ENCODE measurements at regions not wholly inside any gene's neighbourhood (a gene's known extent, or its start where the extent isn't known, plus 50 kb on each side); places are given as distances from the start of the nearest gene placed in this dataset.

DNA sequence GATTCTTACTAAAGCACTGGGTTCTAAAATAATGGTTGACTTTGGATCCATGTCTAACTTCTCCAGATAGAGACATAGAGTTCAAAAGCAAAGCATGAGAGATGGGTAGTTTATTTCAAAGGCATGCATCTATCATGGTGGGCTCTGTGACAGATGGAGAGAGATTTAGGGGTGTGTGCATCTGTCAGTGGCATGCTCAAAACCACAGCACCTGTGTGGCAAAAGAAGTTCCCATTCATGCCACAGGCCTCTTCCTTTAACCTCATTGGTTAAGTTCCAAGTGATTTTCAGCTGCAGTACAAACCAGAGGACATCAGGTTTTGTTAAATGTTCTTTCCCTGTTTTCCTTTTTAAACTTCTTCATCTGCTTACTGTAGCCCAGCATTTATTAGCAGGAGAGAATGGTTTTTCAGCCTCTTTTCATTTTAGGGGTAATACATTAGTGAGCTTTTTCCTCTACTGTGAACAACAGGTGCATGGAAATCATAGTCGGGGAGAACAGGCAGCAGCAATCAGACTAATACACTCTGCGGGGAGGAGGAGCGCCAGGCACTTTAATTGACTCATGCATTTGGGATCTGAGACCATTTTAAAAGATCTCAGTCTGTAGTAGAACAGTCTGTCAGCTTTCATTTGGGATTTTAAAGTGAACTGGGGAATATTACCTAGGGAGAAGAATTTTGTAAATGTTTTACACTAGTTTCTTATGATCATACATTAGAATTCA, 52.4 kb upstream of the UPP2 start:
- DNase-seq, result no peak

DNA sequence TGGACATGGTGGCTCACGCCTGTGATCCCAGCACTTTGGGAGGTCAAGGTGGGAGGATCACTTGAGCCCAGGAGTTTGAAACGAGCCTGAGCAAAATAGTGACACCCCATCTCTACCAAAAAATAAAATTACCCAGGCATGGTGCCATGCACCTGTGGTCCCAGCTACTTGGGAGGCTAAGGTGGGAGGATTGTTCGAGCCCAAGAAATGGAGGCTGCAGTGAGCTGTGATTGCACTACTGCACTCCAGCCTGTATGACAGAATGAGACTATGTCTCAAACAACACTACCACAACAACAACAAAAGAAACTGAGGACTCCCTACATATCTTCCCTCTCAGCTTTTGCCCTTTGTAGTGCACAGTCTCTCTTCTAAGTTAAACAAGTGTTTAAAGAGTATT, 53.3 kb upstream of the UPP2 start:
- no peak for DNase-seq

DNA sequence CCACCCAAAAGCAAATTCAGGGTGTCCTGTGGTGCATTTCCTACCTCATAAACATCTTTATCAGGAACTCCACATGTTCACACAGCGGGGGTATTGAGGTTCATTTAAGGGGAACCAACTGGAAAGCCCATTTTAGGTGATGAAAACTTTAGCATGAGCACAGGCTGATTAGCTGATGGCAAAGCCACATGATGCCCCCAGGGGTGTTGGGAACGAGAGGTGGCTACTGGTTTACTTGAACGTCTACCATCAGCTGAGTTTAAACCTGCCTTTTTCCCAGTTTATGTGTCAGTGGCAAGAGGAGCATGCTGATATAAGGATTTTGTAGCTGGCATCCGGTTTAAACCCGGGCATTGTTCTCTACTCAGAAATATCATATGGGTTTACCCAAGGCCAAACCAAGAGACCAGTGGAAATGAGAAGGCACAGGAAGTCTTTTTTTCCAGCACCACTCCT, 54.5 kb upstream of the UPP2 start:
- DNase-seq, result peak; percentile 29

DNA sequence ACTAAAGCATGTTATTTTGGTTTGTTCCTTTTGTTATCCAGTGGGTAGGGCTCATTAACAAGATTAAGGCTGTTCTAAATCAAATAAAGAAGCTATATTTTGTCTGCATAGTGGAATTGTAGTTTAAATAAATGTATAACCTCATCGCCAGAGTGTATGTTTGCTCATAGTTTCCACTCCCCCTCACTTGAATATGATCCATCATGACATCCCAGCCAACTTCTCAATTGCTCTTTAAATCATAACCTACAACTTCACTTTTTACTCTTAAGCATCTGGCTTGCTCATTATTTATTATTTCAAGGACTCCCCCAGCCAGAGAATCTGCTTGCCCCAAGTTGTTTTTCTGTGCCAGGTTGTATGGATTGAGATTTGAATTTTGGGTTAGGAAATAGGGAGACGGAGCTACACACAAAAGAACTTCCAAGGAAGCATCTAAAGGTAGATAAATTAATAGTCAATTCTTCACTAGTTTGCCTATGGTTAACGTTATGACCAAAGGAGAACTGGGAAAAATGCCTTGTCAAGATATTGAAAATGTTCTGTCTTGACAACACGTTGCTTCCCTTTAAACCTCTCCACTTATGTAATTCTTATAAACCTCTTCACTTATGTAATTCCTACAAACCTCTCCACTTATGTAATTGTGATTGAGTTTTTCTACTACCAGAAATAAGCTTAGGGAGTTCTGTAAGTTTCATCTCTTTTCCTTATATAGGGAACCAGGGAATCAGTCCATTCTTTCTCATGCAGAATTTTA, 55.4 kb upstream of the UPP2 start:
- no peak for DNase-seq

DNA sequence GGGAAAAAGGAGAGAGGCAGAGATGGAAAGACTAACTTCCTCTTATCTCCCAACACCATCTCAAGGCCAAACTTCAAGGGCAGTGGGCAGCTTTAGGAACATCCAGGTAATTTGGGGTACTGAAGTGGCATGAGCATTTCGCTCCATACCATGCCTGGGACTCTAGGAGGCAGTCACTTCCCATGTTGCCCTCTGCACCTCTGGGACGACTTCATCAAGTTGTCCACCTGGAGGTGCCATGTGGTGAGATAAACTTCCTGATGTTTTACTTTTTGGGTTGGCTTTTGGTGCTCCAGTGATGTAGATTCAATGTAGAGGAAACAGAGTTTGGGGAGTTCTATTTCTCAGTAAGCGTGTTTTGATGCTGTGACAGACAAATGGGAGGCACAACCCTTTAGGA, 56.3 kb upstream of the UPP2 start:
- DNase-seq, result no peak

DNA sequence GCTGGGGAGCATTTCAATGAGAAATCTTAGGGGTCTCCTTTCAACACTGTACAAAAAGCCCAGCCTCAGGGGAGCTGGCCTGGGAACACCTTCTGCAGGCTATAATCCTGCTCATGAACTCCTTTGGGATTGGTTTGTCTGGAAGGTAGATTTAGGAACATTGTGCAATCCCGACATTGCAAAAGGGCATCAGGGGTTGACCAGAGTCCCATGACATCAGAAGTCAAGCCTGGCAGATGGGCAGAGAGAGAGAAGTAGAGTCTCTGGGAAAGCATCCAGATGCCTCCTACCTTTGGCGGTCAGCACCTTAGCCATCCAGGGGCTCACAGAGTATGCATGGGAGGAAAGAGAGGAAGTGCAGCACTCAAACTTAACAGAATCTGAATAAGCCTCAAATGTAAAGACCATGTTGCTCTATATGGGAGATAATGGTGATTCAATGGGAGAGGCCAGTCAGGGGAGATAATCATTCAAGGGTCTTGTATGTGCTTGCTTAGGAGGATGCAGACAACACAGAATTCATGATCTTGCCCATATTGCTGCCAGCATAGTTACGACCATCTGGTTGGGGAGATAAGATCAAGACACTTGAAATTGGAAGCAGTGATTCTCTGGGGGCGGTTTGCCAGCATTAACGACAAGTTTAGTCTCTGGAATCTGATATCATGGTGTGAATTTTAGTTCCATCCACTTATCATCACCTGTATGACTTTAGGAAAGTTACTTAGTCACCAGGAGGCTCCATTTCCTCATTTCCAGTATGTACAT, 58.3 kb upstream of the UPP2 start:
- no peak for DNase-seq

DNA sequence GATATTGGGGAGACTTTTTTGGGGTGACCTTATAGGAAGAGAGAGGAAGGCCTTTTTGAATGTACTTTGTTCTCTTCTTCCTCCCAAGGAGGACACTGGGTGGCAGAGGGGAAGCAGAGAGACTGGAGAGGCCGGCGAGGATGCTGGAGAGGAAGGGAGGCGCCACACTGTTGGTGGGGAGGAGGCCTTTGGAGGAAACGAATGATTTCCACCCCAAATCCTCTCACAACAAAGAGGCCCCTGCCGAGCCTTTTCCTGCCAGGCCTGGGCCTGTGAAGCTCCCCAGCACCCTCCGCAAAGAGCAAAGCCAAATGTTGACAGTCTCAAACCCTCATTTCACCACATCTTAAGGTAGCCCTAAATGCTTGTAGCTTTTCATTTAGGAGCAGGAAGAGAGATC, 59.0 kb upstream of the UPP2 start:
- no peak for DNase-seq

DNA sequence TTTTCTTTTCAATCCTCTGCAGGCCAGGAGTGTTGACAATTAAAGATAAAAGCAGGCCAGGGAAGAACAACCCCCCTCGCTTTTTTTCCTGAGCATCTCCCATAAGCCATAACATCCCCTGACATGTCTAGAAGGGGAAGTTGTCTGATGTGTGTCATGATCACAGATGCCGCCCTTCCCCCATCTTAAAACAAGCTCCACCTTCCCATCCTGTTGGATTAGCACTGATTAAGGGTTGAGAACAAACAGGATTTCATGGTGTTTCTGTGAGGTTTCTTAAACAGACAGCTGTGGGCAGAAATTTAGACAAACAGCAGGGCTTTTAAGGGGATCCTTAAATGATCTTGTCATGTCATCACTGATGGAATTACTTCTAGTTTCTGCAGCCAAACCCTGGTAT, 59.4 kb upstream of the UPP2 start:
- DNase-seq, result peak; percentile 33

DNA sequence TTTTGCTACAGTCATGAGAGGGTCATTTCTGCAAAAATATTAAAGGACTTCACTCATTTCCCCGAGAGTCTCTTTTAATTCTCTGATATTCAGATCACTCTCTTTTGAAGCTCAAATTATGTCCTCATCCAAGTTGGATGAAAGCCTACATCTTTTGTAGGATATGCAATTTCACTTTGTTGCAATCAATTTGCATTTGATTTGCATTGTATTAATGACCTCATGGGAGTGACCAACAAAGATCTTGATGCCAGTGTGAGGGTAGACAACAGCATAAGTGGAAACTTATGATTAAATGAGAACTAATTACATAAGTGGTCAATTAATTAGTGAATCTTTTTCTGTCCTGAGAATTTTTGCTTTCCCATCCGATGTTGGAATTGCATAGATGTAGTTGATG, 60.3 kb upstream of the UPP2 start:
- no peak for DNase-seq

DNA sequence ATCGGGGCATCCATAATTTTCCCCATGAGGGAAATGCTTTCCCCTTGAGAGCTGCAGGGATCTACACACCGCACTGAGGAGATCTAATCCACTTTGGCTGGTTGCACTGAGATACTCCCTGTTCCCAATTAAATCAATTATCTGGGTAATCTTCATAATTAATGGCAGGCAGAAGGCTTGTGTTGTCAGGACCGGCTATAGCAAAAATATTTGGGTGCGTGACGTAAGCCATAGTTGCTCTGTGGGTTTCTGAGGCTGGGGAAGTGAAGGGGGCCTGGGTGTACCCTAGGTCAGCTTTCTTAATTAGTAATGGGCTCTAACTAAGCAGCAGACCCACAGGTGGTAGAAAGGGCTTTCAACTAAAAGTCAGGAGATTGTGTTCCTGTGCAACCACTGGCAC, 62.8 kb upstream of the UPP2 start:
- no peak for DNase-seq

DNA sequence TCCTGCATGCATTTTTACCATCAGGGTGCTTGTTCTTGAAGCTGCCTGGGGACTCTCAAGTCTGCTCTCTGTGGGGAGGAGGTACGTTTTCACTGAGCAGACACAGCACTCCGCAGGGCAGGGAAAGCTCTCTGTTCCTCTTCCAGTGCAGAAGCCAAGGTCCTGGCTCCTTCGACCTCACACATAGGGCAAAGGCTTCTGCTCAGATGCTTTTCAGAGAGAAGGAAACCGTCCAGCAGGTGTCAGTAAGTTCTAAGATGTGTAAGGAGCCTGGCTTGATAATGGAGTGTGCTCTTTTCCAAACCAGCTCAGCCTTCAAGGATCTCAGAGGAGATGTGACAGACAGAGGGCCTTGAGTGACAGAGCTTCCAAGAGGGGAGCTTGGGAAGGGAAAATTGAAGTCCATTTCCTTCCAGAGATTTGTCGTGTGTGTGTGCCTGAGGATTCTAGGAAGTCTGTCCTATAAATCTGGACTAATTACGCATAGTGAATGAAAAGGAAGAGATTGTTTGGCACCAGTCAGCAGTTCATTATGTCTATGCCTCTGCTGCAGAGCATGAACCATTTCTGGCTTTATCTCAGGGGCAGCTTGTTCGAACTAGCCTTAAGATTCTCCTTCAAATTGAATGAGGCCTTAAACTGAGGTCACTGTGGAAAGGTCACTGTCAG, 67.3 kb upstream of the UPP2 start:
- peak; percentile 82 for DNase-seq

DNA sequence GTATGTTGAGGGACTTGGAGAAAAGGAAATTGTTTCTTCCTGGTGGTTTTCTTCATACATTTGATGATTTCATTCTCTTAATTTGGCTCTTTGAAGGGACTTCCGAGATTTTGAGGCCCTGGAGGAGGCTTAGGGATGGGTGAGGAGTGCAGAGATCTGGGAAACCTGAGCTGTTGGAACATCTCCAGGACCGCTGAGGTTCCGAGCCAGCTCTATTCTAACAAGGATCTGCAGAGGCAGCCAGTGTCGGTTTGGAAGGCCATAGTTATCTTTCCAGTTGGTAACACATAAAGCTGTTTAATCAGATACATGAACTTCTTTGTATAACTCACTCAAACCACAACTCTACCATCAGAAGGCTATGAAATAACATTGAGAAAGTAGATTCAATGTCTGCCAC, 70.3 kb upstream of the UPP2 start:
- DNase-seq, result no peak

DNA sequence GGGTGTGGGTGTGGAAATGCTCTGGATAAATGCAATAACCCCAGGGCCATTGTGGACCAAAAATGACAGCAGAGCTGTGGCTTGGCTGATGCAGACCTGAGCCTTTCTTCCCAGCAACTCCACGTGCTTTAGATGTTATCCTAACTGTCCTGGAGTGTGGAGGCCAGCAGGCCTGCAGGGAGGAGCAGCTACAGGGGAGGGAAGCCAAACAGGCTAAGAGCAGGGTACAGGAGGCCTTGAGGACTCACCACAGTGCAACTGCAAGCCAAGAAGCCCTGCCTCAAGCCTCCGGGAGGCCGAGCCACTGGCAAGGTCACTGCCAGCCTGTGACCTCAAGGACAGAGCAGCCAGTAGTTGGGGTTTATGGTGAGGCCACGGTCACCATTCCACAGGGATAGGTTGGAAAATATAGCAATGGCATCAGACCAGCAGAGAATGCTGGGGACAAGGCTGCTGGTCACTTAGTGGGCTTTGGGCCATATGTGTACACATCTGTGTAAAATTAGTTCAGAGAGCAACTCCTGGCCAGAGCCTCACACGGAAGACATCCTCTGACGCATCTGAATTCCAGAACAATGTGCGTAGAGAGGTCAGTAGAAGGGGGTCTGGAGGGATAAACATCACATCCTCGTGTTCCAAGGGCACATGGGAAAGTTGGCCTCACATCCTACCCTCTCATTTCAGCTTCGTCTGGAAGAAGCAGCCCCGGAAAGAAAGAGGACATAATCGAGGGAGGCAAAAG, 76.2 kb upstream of the UPP2 start:
- no peak for DNase-seq

DNA sequence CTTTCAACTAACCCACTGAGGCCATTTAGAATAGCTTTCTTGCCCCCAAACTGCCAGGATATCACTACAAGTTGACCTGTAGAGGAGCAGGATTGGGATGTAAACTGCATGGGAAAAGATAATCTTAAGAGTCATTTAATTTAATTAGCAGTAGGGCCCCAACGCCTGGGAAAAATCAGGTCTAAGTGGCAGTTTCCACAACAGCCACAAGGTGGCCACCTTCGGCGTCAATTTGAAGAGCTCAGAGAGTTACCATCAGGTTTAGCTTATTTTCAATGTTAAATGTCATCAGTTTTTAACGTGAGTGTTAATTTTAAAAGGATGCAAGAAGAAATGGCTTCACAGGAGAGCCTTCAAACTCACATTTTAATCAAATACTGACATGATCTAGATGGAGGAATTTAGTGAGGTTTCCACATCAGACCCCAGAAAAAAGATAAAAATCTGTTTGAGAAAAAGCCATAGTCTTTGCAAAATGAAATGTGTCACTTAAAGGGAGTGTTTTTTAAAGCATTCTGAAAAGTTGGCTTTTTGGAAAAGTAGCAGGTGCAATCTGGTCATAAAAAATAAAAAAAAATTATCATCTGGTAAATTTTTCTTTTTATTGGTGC, 77.3 kb upstream of the UPP2 start:
- DNase-seq, result peak; percentile 75

DNA sequence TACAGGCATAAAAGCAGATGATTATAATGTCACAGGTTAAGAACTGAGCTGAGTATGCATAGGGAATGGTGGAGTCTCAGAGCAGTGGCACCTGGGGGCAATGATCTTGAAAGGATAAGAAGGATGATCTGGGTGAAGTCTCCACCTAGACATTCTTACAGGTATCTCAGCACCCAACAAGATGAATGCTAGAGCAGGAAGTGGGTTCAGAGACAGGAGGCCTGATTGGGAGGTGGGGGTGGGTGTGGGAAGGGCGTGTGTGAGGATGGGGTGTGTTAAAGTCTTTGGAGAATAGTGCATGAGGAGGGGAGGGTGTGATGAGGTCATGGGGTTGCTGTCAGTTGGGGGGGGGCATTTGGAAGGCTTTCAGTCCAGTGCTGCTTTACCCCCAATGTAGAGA, 78.8 kb upstream of the UPP2 start:
- no peak for DNase-seq

DNA sequence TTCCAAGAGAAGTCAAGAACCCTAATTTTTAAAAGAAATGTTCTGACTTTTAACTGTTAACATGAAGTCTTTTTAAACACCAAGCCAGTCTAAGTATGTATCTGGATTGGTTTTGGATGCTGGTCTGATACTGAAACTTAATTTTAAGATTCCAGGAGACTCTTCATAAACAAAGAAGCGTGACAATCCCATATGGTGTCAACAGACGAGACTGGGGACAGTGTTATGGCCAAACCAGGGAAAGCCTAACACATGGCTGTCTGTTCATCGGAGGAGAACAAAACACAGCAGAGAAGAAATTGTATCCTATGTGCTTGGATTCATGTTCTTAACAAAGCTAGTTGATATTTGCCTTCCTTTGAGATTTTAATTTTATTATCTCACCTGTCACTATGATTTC, 80.5 kb upstream of the UPP2 start:
- no peak for DNase-seq

DNA sequence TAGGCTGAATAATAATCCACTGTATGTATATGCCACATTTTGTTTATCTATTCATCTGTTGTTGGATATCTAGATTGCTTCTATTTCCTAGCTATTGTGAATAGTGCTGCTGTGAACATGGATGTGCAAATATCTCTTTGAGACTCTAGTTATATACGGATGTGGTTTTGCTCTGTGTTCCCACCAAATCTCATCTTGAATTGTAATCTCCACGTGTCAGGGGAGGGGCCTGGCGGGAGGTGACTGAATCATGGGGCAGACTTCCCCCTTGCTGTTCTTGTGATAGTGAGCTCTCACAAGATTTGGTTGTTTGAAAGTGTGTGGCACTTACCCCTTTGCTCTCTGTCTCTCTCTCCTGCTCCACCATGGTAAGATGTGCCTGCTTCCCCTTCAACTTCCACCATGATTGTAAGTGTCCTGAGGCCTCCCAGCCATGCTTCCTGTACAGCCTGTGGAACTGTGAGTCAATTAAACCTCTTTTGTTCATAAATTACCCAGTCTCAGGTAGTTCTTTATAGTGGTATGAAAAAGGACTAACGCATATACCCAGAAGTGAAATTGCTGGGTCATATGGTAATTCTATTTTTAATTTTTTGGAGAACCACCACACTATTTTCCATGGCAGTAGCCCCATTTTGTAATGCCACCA, 86.1 kb upstream of the UPP2 start:
- peak; percentile 80 for DNase-seq

DNA sequence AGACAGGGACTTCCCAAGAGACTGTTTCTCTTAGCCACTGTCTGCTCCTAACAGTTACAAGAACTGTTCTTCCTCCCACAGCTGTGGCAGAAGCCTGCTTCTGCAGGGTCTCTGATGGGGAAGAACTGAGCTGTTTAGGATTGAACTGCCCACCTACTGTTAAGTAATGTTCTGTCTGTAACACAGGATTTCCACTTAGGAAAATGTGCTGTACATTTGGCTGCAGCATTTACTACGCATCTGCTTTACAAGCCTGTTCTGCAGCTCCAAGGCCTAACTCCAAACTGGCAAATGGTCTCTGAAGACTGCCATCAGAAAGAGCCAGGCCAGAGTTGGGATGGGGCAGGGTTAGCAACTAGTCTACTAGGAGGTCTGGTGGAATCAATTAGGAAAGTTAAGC, 87.8 kb upstream of the UPP2 start:
- DNase-seq, result no peak

DNA sequence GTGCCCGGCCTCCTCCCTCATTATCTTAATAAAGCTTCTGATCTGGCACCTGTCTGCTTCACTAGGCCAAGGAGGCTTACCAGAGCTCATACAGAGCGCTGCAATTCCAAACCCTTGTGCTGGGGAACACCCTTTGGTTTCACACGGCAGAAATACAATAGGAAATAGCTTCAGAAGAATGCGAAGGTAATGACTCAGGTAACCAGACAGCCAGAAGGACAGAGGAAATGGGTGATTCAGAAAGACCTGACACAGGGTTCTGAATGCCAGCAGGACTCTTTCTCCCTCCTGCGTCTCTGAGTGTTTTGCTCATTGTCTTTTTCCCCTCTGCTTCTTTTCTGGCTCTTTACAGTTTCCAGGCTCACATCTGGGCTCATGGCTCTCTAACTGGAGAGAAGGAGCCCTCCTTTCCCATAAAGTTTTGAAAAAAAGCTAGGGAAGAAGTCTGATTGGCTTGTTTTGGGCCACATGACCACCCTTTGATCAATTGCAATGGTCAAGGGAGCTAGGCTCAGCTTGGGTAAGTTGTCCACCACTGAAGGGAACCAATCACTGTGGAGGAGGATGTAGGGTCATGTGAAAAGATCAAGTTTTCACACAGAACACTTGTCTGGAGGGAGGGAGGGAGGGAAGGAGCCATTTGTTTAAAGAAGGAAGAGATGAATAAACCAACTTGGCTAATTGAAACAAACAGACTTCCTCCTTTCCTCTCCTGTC, 90.5 kb upstream of the UPP2 start:
- peak; percentile 29 for DNase-seq

DNA sequence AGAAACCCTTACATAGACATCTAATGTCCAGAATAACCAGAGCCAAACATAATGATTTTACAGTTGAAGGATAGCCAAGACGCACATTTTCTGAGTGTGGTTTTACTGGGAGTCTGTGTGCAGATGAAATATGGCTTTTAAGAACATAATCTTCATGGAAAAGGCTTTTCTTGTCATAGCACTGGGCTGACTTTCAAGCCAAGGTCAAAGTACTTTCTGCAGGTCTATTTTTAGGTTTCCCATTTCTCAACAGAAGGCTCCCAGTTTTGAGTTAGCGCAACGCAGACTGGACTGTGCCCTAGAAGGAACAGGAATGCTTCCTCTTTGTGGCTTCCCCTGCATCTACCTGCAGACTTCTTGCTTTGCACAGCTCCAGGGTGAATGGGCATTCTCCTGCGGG, 92.3 kb upstream of the UPP2 start:
- DNase-seq, result peak; percentile 31

Measured in OCI-M1 (cell line).